ENCODE measurements at regions not wholly inside any gene's neighbourhood (a gene's known extent, or its start where the extent isn't known, plus 50 kb on each side); places are given as distances from the start of the nearest gene placed in this dataset.

- no peak overlapping the region for H3K27ac ChIP-seq (ENCODE audit: low read depth in 1 of 2, low read length in 2 of 2)
- H3K9ac ChIP-seq (ENCODE audit: low read depth in 1 of 2, low read length in 2 of 2) = no peak overlapping the region
- no peaks in the 10 kb centered on the region for H3K36me3 ChIP-seq (ENCODE audit: control insufficient read depth in 4 of 4, insufficient read depth in 3 of 4, low read depth in 1 of 4, low read length in 3 of 4)
- 92% methylated on average over 4 of the region's 4 CpGs for WGBS
- DNase-seq (ENCODE audit: low spot score) = no peak
- TF ChIP-seq ATF3 (IDR thresholded peaks at IDR 0.05) (no peak), YY1 (IDR thresholded peaks at IDR 0.05) (no peak)
- H3K9me3 ChIP-seq (ENCODE audit: control insufficient read depth in 4 of 4, low read length in 3 of 4) = no peaks in the 10 kb centered on the region
- H3K4me3 ChIP-seq (ENCODE audit: low read depth in 1 of 3, low read length in 3 of 3) = no peak overlapping the region
- peaks cover 0 to 7% (median 2%) of the 10 kb centered on the region in 4 donors for H3K4me1 ChIP-seq (ENCODE audit: control insufficient read depth in 4 of 4, insufficient read depth in 4 of 4, low read length in 3 of 4)
- no peaks in the 10 kb centered on the region for H3K27me3 ChIP-seq (ENCODE audit: control insufficient read depth in 4 of 4, insufficient read depth in 4 of 4, low read length in 3 of 4)
Observed at GRCh38 chr7:96486681-96487080, 164.8 kb upstream of the SLC25A13 start.

- H3K27me3 ChIP-seq (ENCODE audit: control insufficient read depth in 4 of 4, insufficient read depth in 4 of 4, low read length in 3 of 4) = no peaks in the 10 kb centered on the region
- H3K27ac ChIP-seq (ENCODE audit: low read depth in 1 of 2, low read length in 2 of 2) = no peak overlapping the region
- no peaks in the 10 kb centered on the region for H3K36me3 ChIP-seq (ENCODE audit: control insufficient read depth in 4 of 4, insufficient read depth in 3 of 4, low read depth in 1 of 4, low read length in 3 of 4)
- TF ChIP-seq REST (IDR thresholded peaks at IDR 0.05) = no peak
- TF ChIP-seq FOXA1 (IDR thresholded peaks at IDR 0.05) = no peak
- TF ChIP-seq RAD21 (IDR thresholded peaks at IDR 0.05) = no peak
- TF ChIP-seq SP1 (IDR thresholded peaks at IDR 0.05) = no peak
- TF ChIP-seq ATF3 (IDR thresholded peaks at IDR 0.05) = no peak
- 46% methylated on average over 1 of the region's 1 CpG for WGBS
- no peak overlapping the region for H3K4me3 ChIP-seq (ENCODE audit: low read depth in 1 of 3, low read length in 3 of 3)
- no peaks in the 10 kb centered on the region for H3K9me3 ChIP-seq (ENCODE audit: control insufficient read depth in 4 of 4, low read length in 3 of 4)
- H3K9ac ChIP-seq (ENCODE audit: low read depth in 1 of 2, low read length in 2 of 2) = no peak overlapping the region
- no peak for DNase-seq (ENCODE audit: low spot score)
- peaks cover 0 to 7% (median 2%) of the 10 kb centered on the region in 4 donors for H3K4me1 ChIP-seq (ENCODE audit: control insufficient read depth in 4 of 4, insufficient read depth in 4 of 4, low read length in 3 of 4)
Observed at GRCh38 chr7:96484845-96485244, 162.9 kb upstream of the SLC25A13 start.

- 86% methylated on average over 2 of the region's 2 CpGs for WGBS
- Histone ChIP-seq H3K27ac (ENCODE audit: low read depth in 1 of 2, low read length in 2 of 2) (no peak overlapping the region), H3K4me1 (ENCODE audit: control insufficient read depth in 4 of 4, insufficient read depth in 4 of 4, low read length in 3 of 4) (peaks cover 0 to 10% (median 2%) of the 10 kb centered on the region in 4 donors), H3K9ac (ENCODE audit: low read depth in 1 of 2, low read length in 2 of 2) (no peak overlapping the region), H3K27me3 (ENCODE audit: control insufficient read depth in 4 of 4, insufficient read depth in 4 of 4, low read length in 3 of 4) (no peaks in the 10 kb centered on the region), H3K36me3 (ENCODE audit: control insufficient read depth in 4 of 4, insufficient read depth in 3 of 4, low read depth in 1 of 4, low read length in 3 of 4) (no peaks in the 10 kb centered on the region), H3K4me3 (ENCODE audit: low read depth in 1 of 3, low read length in 3 of 3) (no peak overlapping the region), H3K9me3 (ENCODE audit: control insufficient read depth in 4 of 4, low read length in 3 of 4) (no peaks in the 10 kb centered on the region)
- DNase-seq (ENCODE audit: low spot score) = no peak
- TF ChIP-seq FOXA1 (IDR thresholded peaks at IDR 0.05) (no peak), ATF3 (IDR thresholded peaks at IDR 0.05) (no peak), RAD21 (IDR thresholded peaks at IDR 0.05) (no peak), HNF4A (conservative IDR thresholded peaks at IDR 0.05) (no peak), HNF4G (IDR thresholded peaks at IDR 0.05) (no peak), EGR1 (IDR thresholded peaks at IDR 0.05; ENCODE audit: low read depth in 2 of 2) (no peak), REST (IDR thresholded peaks at IDR 0.05) (no peak), CTCF (IDR thresholded peaks at IDR 0.05; ENCODE audit: low read depth, low read length, missing input control) (no peak), GABPA (IDR thresholded peaks at IDR 0.05 in 1 of 2, conservative IDR thresholded peaks at IDR 0.05 in 1 of 2) (no peak), TAF1 (conservative IDR thresholded peaks at IDR 0.05) (no peak), JUND (IDR thresholded peaks at IDR 0.05) (no peak), RXRA (IDR thresholded peaks at IDR 0.05) (no peak), ZBTB33 (IDR thresholded peaks at IDR 0.05) (no peak)
Observed at GRCh38 chr7:96484091-96484490, 162.2 kb upstream of the SLC25A13 start.

Data from liver (tissue), 8 donors.